ENCODE measurements at regions not wholly inside any gene's neighbourhood (a gene's known extent, or its start where the extent isn't known, plus 50 kb on each side); places are given as distances from the start of the nearest gene placed in this dataset.

DNA sequence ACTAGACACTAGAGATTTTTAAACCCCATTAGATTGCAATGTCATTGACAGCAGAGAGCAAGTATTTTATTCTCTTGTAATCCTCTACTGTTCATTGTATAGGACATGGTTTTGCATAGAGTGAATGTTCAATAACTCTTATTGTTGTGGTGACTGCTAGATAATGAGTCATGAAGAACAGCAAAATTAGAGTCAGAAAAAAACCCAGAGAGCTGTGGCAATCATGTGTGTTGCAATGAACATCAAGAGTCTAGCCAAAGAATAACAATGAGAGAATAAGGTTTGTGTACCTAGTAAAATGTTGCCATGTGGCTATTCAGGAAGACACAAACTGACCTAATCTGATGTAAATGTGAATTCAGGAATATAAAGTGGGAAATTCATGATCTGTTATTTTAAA is 684.0 kb downstream of the DSC3 start (continued):
- TF ChIP-seq, protein P1, sequence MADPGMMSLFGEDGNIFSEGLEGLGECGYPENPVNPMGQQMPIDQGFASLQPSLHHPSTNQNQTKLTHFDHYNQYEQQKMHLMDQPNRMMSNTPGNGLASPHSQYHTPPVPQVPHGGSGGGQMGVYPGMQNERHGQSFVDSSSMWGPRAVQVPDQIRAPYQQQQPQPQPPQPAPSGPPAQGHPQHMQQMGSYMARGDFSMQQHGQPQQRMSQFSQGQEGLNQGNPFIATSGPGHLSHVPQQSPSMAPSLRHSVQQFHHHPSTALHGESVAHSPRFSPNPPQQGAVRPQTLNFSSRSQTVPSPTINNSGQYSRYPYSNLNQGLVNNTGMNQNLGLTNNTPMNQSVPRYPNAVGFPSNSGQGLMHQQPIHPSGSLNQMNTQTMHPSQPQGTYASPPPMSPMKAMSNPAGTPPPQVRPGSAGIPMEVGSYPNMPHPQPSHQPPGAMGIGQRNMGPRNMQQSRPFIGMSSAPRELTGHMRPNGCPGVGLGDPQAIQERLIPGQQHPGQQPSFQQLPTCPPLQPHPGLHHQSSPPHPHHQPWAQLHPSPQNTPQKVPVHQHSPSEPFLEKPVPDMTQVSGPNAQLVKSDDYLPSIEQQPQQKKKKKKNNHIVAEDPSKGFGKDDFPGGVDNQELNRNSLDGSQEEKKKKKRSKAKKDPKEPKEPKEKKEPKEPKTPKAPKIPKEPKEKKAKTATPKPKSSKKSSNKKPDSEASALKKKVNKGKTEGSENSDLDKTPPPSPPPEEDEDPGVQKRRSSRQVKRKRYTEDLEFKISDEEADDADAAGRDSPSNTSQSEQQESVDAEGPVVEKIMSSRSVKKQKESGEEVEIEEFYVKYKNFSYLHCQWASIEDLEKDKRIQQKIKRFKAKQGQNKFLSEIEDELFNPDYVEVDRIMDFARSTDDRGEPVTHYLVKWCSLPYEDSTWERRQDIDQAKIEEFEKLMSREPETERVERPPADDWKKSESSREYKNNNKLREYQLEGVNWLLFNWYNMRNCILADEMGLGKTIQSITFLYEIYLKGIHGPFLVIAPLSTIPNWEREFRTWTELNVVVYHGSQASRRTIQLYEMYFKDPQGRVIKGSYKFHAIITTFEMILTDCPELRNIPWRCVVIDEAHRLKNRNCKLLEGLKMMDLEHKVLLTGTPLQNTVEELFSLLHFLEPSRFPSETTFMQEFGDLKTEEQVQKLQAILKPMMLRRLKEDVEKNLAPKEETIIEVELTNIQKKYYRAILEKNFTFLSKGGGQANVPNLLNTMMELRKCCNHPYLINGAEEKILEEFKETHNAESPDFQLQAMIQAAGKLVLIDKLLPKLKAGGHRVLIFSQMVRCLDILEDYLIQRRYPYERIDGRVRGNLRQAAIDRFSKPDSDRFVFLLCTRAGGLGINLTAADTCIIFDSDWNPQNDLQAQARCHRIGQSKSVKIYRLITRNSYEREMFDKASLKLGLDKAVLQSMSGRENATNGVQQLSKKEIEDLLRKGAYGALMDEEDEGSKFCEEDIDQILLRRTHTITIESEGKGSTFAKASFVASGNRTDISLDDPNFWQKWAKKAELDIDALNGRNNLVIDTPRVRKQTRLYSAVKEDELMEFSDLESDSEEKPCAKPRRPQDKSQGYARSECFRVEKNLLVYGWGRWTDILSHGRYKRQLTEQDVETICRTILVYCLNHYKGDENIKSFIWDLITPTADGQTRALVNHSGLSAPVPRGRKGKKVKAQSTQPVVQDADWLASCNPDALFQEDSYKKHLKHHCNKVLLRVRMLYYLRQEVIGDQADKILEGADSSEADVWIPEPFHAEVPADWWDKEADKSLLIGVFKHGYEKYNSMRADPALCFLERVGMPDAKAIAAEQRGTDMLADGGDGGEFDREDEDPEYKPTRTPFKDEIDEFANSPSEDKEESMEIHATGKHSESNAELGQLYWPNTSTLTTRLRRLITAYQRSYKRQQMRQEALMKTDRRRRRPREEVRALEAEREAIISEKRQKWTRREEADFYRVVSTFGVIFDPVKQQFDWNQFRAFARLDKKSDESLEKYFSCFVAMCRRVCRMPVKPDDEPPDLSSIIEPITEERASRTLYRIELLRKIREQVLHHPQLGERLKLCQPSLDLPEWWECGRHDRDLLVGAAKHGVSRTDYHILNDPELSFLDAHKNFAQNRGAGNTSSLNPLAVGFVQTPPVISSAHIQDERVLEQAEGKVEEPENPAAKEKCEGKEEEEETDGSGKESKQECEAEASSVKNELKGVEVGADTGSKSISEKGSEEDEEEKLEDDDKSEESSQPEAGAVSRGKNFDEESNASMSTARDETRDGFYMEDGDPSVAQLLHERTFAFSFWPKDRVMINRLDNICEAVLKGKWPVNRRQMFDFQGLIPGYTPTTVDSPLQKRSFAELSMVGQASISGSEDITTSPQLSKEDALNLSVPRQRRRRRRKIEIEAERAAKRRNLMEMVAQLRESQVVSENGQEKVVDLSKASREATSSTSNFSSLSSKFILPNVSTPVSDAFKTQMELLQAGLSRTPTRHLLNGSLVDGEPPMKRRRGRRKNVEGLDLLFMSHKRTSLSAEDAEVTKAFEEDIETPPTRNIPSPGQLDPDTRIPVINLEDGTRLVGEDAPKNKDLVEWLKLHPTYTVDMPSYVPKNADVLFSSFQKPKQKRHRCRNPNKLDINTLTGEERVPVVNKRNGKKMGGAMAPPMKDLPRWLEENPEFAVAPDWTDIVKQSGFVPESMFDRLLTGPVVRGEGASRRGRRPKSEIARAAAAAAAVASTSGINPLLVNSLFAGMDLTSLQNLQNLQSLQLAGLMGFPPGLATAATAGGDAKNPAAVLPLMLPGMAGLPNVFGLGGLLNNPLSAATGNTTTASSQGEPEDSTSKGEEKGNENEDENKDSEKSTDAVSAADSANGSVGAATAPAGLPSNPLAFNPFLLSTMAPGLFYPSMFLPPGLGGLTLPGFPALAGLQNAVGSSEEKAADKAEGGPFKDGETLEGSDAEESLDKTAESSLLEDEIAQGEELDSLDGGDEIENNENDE (IDR thresholded peaks at IDR 0.05; ENCODE audit: insufficient replicate concordance, low read length): no peak
- no peak for TF ChIP-seq BACH1 (IDR thresholded peaks at IDR 0.05; ENCODE audit: low read length)
- TF ChIP-seq CBX5 (IDR thresholded peaks at IDR 0.05; ENCODE audit: low read depth, low read length): no peak
